ENCODE measurements at regions not wholly inside any gene's neighbourhood (a gene's known extent, or its start where the extent isn't known, plus 50 kb on each side); places are given as distances from the start of the nearest gene placed in this dataset.

- H3K4me2 ChIP-seq: no peak overlapping the region
- no peaks in the 10 kb centered on the region for H3K9me3 Mint-ChIP-seq
Observed at GRCh38 chr7:16318989-16319915, 102.1 kb downstream of the CRPPA start.

GRCh38 chr7:16318463-16318862, 102.9 kb downstream of the CRPPA start:
- H3K36me3 Mint-ChIP-seq (ENCODE audit: low read depth): no peaks in the 10 kb centered on the region
- Histone ChIP-seq H2AFZ (no peak overlapping the region), H3K4me2 (no peak overlapping the region), H3K27me3 (ENCODE audit: insufficient read depth) (no peaks in the 10 kb centered on the region), H4K20me1 (replicated peaks; ENCODE audit: insufficient read depth) (no peaks in the 10 kb centered on the region), H3K4me1 (ENCODE audit: insufficient read depth) (no peaks in the 10 kb centered on the region), H3K9me2 (ENCODE audit: insufficient read depth) (0 out of 2 replicates have a peak, but pooled peaks cover 2% of the 10 kb centered on the region), H3K36me3 (ENCODE audit: insufficient read depth) (no peaks in the 10 kb centered on the region), H3F3A (replicated peaks; ENCODE audit: low read depth) (no peaks in the 10 kb centered on the region), H3K79me2 (replicated peaks; ENCODE audit: insufficient read depth) (no peaks in the 10 kb centered on the region), H3K4me3 (no peak overlapping the region), H3K27ac (ENCODE audit: low read depth) (no peak overlapping the region)
- no peak overlapping the region for H3K4me3 Mint-ChIP-seq
- ATAC-seq (no peak), DNase-seq (ENCODE audit: low spot score) (no peak)
- H3K4me1 Mint-ChIP-seq: no peaks in the 10 kb centered on the region
- H3K27ac Mint-ChIP-seq: no peak overlapping the region
- no peaks in the 10 kb centered on the region for H3K27me3 Mint-ChIP-seq (ENCODE audit: insufficient read depth, low read depth, poor library complexity)
- H3K9me3 Mint-ChIP-seq: no peaks in the 10 kb centered on the region
- TF ChIP-seq ZNF114 (CRISPR knock-in tag; IDR thresholded peaks at IDR 0.05) (no peak), ETS1 (IDR thresholded peaks at IDR 0.05) (no peak), CREB1 (CRISPR knock-in tag; IDR thresholded peaks at IDR 0.05; ENCODE audit: low read depth) (no peak), NANOG (IDR thresholded peaks at IDR 0.05; ENCODE audit: borderline replicate concordance) (no peak), ZNF331 (CRISPR knock-in tag; IDR thresholded peaks at IDR 0.05; ENCODE audit: low read depth) (no peak), EZH2 (IDR thresholded peaks at IDR 0.05; ENCODE audit: low read depth, unreplicated experiment) (no peak), REST (IDR thresholded peaks at IDR 0.05; ENCODE audit: unreplicated experiment) (no peak), POLR2AphosphoS5 (IDR thresholded peaks at IDR 0.05; ENCODE audit: low read depth) (no peak), EZH2phosphoT487 (IDR thresholded peaks at IDR 0.05; ENCODE audit: unreplicated experiment) (no peak)

More at GRCh38 chr7:16318989-16319915, 102.1 kb downstream of the CRPPA start:
- Mint-ChIP-seq H3K27ac (no peak overlapping the region; the same call in 1 of the 2 replicates), H3K36me3 (ENCODE audit: low read depth) (no peaks in the 10 kb centered on the region), H3K4me3 (no peak overlapping the region), H3K27me3 (ENCODE audit: insufficient read depth, low read depth, poor library complexity) (no peaks in the 10 kb centered on the region), H3K4me1 (no peaks in the 10 kb centered on the region)
- Histone ChIP-seq H3K36me3 (ENCODE audit: insufficient read depth) (no peaks in the 10 kb centered on the region), H3K27me3 (ENCODE audit: insufficient read depth) (no peaks in the 10 kb centered on the region), H3K4me1 (ENCODE audit: insufficient read depth) (no peaks in the 10 kb centered on the region), H3F3A (replicated peaks; ENCODE audit: low read depth) (no peaks in the 10 kb centered on the region), H2AFZ (no peak overlapping the region), H3K79me2 (replicated peaks; ENCODE audit: insufficient read depth) (no peaks in the 10 kb centered on the region), H4K20me1 (replicated peaks; ENCODE audit: insufficient read depth) (no peaks in the 10 kb centered on the region), H3K9me2 (ENCODE audit: insufficient read depth) (0 out of 2 replicates have a peak, but pooled peaks cover 2% of the 10 kb centered on the region), H3K27ac (ENCODE audit: low read depth) (no peak overlapping the region), H3K4me3 (no peak overlapping the region)
- no peak for TF ChIP-seq EZH2phosphoT487 (IDR thresholded peaks at IDR 0.05; ENCODE audit: unreplicated experiment)
- TF ChIP-seq NANOG (IDR thresholded peaks at IDR 0.05; ENCODE audit: borderline replicate concordance): no peak
- TF ChIP-seq JUNB (IDR thresholded peaks at IDR 0.05; ENCODE audit: unreplicated experiment): no peak
- no peak for TF ChIP-seq CREB1 (CRISPR knock-in tag; IDR thresholded peaks at IDR 0.05; ENCODE audit: low read depth)
- no peak for TF ChIP-seq ZNF331 (CRISPR knock-in tag; IDR thresholded peaks at IDR 0.05; ENCODE audit: low read depth)
- TF ChIP-seq POLR2AphosphoS5 (IDR thresholded peaks at IDR 0.05; ENCODE audit: low read depth): no peak
- DNase-seq (ENCODE audit: low spot score): no peak
- ATAC-seq: no peak

All from GM23338 (cell line).